Peyer's patch (tissue), 4 donors: ENCODE measurements at regions not wholly inside any gene's neighbourhood (a gene's known extent, or its start where the extent isn't known, plus 50 kb on each side); places are given as distances from the start of the nearest gene placed in this dataset.

Experiments used
- CTCF ChIP-seq, 6 experiments: fragments of 450-650 bp in 4 of 6; fragments of 200-600 bp in 2 of 6; sonication (generic) in 1 of 6; IDR thresholded peaks; one replicate each; pipeline ENCODE4 v1.5.1; 2017 to 2019; ENCODE audit warnings: antibody characterized with exemption in 6 of 6, mild to moderate bottlenecking in 3 of 6, moderate library complexity in 1 of 6
- POLR2A ChIP-seq, 2 donors: fragments of 450-650 bp; IDR thresholded peaks; one replicate each; pipeline ENCODE4 v1.5.1; 2017; ENCODE audit warnings: antibody characterized with exemption in 2 of 2, mild to moderate bottlenecking in 2 of 2, moderate library complexity in 2 of 2

DNA sequence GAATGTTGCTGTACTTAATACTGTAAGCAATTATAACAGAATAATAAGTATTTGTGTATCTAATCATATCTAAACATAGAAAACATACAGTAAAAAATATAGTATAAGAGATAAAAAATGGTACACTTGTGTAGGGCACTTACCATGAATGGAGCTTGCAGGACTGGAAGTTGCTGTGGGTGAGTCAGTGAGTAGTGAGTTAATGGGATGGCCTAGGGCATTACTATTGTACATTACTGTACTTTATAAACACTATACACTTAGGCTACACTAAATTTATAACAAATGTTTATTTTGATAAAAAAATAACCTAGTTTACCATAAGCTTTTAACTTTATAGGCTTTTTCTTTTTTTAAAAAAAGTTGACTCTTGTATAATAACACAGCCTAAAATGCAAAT, 1071.2 kb upstream of the SEL1L start:
- TF ChIP-seq POLR2A (IDR thresholded peaks at IDR 0.05) = no peak
- no peak for TF ChIP-seq CTCF (IDR thresholded peaks at IDR 0.05)
